DND-41 (cell line): ENCODE measurements at regions not wholly inside any gene's neighbourhood (a gene's known extent, or its start where the extent isn't known, plus 50 kb on each side); places are given as distances from the start of the nearest gene placed in this dataset.

ENCODE experiments used
- EZH2 ChIP-seq: IDR thresholded peaks from 3 replicates; pipeline ENCODE4 v1.6.1; 2012; ENCODE audit warnings: borderline replicate concordance, low read depth, mild to moderate bottlenecking, moderate library complexity, low read length, inconsistent platforms; ENCODE audit not compliant: severe bottlenecking
- TF ChIP-seq, protein P1 (sequence below): IDR thresholded peaks from 2 replicates; pipeline ENCODE4 v1.5.1; 2012; ENCODE audit warnings: borderline replicate concordance, low read length, moderate library complexity, mild to moderate bottlenecking; ENCODE audit not compliant: poor library complexity, severe bottlenecking; ENCODE audit errors: extremely low read depth

DNA sequence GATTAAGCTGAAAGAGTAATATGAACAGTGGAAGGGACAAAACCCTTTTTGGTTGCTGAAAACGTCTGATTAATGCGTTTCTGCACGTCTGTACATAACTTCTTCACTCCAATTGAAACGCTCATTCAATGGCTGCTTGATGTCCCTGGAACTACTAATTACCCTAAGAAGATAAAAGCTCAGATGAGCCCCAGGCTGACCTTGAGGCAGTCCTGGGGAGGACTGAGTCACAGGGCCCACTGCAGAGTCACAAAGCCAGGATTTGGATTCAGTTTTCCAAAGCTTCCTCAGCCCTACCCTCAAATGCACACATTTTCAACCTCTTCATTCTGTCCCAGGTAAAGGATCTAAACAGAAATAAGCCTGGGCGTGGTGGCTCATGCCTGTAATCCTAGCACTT lies 75.0 kb upstream of the FLT1 start:
- TF ChIP-seq, protein P1, sequence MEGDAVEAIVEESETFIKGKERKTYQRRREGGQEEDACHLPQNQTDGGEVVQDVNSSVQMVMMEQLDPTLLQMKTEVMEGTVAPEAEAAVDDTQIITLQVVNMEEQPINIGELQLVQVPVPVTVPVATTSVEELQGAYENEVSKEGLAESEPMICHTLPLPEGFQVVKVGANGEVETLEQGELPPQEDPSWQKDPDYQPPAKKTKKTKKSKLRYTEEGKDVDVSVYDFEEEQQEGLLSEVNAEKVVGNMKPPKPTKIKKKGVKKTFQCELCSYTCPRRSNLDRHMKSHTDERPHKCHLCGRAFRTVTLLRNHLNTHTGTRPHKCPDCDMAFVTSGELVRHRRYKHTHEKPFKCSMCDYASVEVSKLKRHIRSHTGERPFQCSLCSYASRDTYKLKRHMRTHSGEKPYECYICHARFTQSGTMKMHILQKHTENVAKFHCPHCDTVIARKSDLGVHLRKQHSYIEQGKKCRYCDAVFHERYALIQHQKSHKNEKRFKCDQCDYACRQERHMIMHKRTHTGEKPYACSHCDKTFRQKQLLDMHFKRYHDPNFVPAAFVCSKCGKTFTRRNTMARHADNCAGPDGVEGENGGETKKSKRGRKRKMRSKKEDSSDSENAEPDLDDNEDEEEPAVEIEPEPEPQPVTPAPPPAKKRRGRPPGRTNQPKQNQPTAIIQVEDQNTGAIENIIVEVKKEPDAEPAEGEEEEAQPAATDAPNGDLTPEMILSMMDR = no peak
- TF ChIP-seq EZH2 = no peak
